DOHH2 (cell line): ENCODE measurements at regions not wholly inside any gene's neighbourhood (a gene's known extent, or its start where the extent isn't known, plus 50 kb on each side); places are given as distances from the start of the nearest gene placed in this dataset.

Experiments used
- H3F3A ChIP-seq: fragments of 200-600 bp; sonication (generic), shearing (Covaris generic); 2 replicates; pipeline ENCODE4 v1.6.0; 2016; ENCODE audit warnings: antibody characterized with exemption, mild to moderate bottlenecking; ENCODE audit not compliant: control insufficient read depth, insufficient read depth
- H3K27ac ChIP-seq: fragments of 200-600 bp; sonication (generic); 2 replicates; pipeline ENCODE4 v1.5.1; 2014; ENCODE audit warnings: low read depth, mild to moderate bottlenecking, low read length, moderate library complexity
- H3K27me3 ChIP-seq: fragments of 200-600 bp; sonication (generic); 2 replicates; pipeline ENCODE4 v1.6.1; 2014; ENCODE audit warnings: mild to moderate bottlenecking, low read length, mixed read lengths; ENCODE audit not compliant: control insufficient read depth
- H3K36me3 ChIP-seq: fragments of 200-600 bp; sonication (generic); 2 replicates; pipeline ENCODE4 v1.6.1; 2014; ENCODE audit warnings: mild to moderate bottlenecking, low read length, moderate library complexity, mixed read lengths; ENCODE audit not compliant: control insufficient read depth
- H3K4me1 ChIP-seq: fragments of 200-600 bp; sonication (generic); 2 replicates; pipeline ENCODE4 v1.6.1; 2014; ENCODE audit warnings: mild to moderate bottlenecking, low read length, mixed read lengths; ENCODE audit not compliant: control insufficient read depth
- H3K4me2 ChIP-seq: fragments of 200-600 bp; sonication (generic); 2 replicates; pipeline ENCODE4 v1.6.0; 2014; ENCODE audit warnings: mild to moderate bottlenecking, low read length, moderate library complexity
- H3K4me3 ChIP-seq: fragments of 200-600 bp; sonication (generic); 2 replicates; pipeline ENCODE4 v1.5.1; 2014; ENCODE audit warnings: mild to moderate bottlenecking, low read length, mixed read lengths
- H3K79me2 ChIP-seq: fragments of 200-600 bp; sonication (generic); 2 replicates; pipeline ENCODE4 v1.6.1; 2014; ENCODE audit warnings: mild to moderate bottlenecking, low read length, mixed read lengths; ENCODE audit not compliant: control insufficient read depth
- H3K9me2 ChIP-seq: fragments of 200-600 bp; sonication (generic); replicated peaks from 2 replicates; pipeline ENCODE4 v1.6.1; 2014; ENCODE audit warnings: mild to moderate bottlenecking, low read length, mixed read lengths; ENCODE audit not compliant: control insufficient read depth
- H3K9me3 ChIP-seq: fragments of 200-600 bp; sonication (generic); 2 replicates; pipeline ENCODE4 v1.6.1; 2014; ENCODE audit warnings: antibody characterized with exemption, low read length, mixed read lengths; ENCODE audit not compliant: control insufficient read depth, insufficient read depth
- H4K20me1 ChIP-seq: fragments of 200-600 bp; sonication (generic); 2 replicates; pipeline ENCODE4 v1.6.0; 2014; ENCODE audit warnings: low read depth, mild to moderate bottlenecking, antibody characterized with exemption, low read length, moderate library complexity; ENCODE audit not compliant: control insufficient read depth, insufficient read depth
- CTCF ChIP-seq: fragments of 200-600 bp; sonication (generic); IDR thresholded peaks from one replicate; pipeline ENCODE4 v1.5.1; 2014; ENCODE audit warnings: antibody characterized with exemption, mild to moderate bottlenecking, low read depth, low read length; ENCODE audit not compliant: poor library complexity, severe bottlenecking
- EZH2phosphoT487 ChIP-seq: fragments of 200-600 bp; sonication (generic); IDR thresholded peaks from 2 replicates; pipeline ENCODE4 v1.6.1; 2017; ENCODE audit warnings: borderline replicate concordance, mild to moderate bottlenecking, antibody characterized with exemption, low read length, moderate library complexity, mixed read lengths

GRCh38 chr5:171632616-171633015 lies 153.0 kb upstream of the SMIM23 start:
- no peaks in the 10 kb centered on the region for H3K9me3 ChIP-seq
- no peak for TF ChIP-seq CTCF
- no peak for TF ChIP-seq EZH2phosphoT487
- peaks cover 15% of the 10 kb centered on the region for H3K4me1 ChIP-seq
- 0 out of 2 replicates have a peak, but pooled peaks cover 5% of the 10 kb centered on the region for H3K27me3 ChIP-seq
- H3K79me2 ChIP-seq = no peaks in the 10 kb centered on the region
- H3K4me2 ChIP-seq = no peak overlapping the region
- no peaks in the 10 kb centered on the region for H4K20me1 ChIP-seq
- no peaks in the 10 kb centered on the region for H3F3A ChIP-seq
- H3K4me3 ChIP-seq = no peak overlapping the region
- H3K36me3 ChIP-seq = no peaks in the 10 kb centered on the region
- no peak overlapping the region for H3K27ac ChIP-seq
- H3K9me2 ChIP-seq = no peaks in the 10 kb centered on the region

- no peaks in the 10 kb centered on the region for H3K36me3 ChIP-seq
- peak overlapping the region; percentile 42 for H3K4me2 ChIP-seq
- no peaks in the 10 kb centered on the region for H3K9me2 ChIP-seq
- no peaks in the 10 kb centered on the region for H3K79me2 ChIP-seq
- H4K20me1 ChIP-seq = no peaks in the 10 kb centered on the region
- H3K4me3 ChIP-seq = no peak overlapping the region
- peaks cover 15% of the 10 kb centered on the region for H3K4me1 ChIP-seq
- H3F3A ChIP-seq = no peaks in the 10 kb centered on the region
- no peaks in the 10 kb centered on the region; the same call in 1 of the 2 replicates for H3K27me3 ChIP-seq
- H3K27ac ChIP-seq = no peak overlapping the region
- no peaks in the 10 kb centered on the region for H3K9me3 ChIP-seq
- TF ChIP-seq CTCF (no peak), EZH2phosphoT487 (no peak)
Measured at GRCh38 chr5:171633776-171634470, 151.7 kb upstream of the SMIM23 start.

GRCh38 chr5:171634511-171634910 lies 151.1 kb upstream of the SMIM23 start:
- Histone ChIP-seq H3F3A (no peaks in the 10 kb centered on the region), H3K36me3 (no peaks in the 10 kb centered on the region), H3K4me3 (no peak overlapping the region), H3K4me2 (peak overlapping the region; percentile 42), H3K27me3 (no peaks in the 10 kb centered on the region; the same call in 1 of the 2 replicates), H3K9me2 (no peaks in the 10 kb centered on the region), H3K9me3 (no peaks in the 10 kb centered on the region), H3K4me1 (peaks cover 15% of the 10 kb centered on the region), H3K27ac (no peak overlapping the region), H4K20me1 (no peaks in the 10 kb centered on the region), H3K79me2 (no peaks in the 10 kb centered on the region)
- no peak for TF ChIP-seq CTCF
- TF ChIP-seq EZH2phosphoT487 = no peak
